Ovary (tissue), 7 donors: ENCODE measurements at regions not wholly inside any gene's neighbourhood (a gene's known extent, or its start where the extent isn't known, plus 50 kb on each side); places are given as distances from the start of the nearest gene placed in this dataset.

ENCODE experiments used
- DNase-seq, 5 donors: peaks; one replicate each; pipeline ENCODE4 v3.0.0-alpha.2; 2019 to 2020
- H3K27ac ChIP-seq, 2 donors: fragments of 200-600 bp; one replicate each; pipeline versions ENCODE4 v1.5.1 to v1.8.0; 2019 to 2022
- H3K27me3 ChIP-seq: fragments of 200-600 bp; one replicate; pipeline ENCODE4 v1.8.0; 2022
- H3K36me3 ChIP-seq: fragments of 200-600 bp; sonication (generic); one replicate; pipeline ENCODE4 v1.5.1; 2019
- H3K4me1 ChIP-seq: one replicate; pipeline ENCODE4 v1.8.1; 2013; ENCODE audit warnings: mild to moderate bottlenecking, moderate library complexity; ENCODE audit not compliant: insufficient read depth
- H3K4me3 ChIP-seq: fragments of 200-600 bp; sonication (generic); one replicate; pipeline ENCODE4 v1.5.1; 2017
- H3K9me3 ChIP-seq, 2 donors: fragments of 200-600 bp in 1 of 2; sonication (generic) in 1 of 2; one replicate each; pipeline versions ENCODE4 v1.5.1 to v1.8.1; 2013 to 2019; ENCODE audit warnings: mild to moderate bottlenecking in 1 of 2, moderate library complexity in 1 of 2
- CTCF ChIP-seq, 3 donors: fragments of 450-650 bp in 2 of 3; fragments of 200-600 bp in 1 of 3; IDR thresholded peaks; one replicate each; pipeline versions ENCODE4 v1.5.1 to v1.8.0; 2016 to 2022; ENCODE audit warnings: antibody characterized with exemption in 3 of 3, mild to moderate bottlenecking in 1 of 3
- EP300 ChIP-seq: sonication (generic); formaldehyde crosslinking; IDR thresholded peaks from one replicate; pipeline ENCODE4 v1.6.1; 2017; ENCODE audit warnings: antibody characterized with exemption
- POLR2A ChIP-seq: fragments of 450-650 bp; IDR thresholded peaks from one replicate; pipeline ENCODE4 v1.6.1; 2017; ENCODE audit warnings: antibody characterized with exemption, mild to moderate bottlenecking, moderate library complexity
- WGBS, 3 donors: extraction: QIAGEN DNeasy Blood & Tissue Kit in 1 of 3; methylation state at CpG; one replicate each; pipeline versions ENCODE4 v1.1.5 to v1.1.7; 2013 to 2017; 5-methylcytosine and 5-hydroxymethylcytosine counted together
- intact Hi-C, 4 donors: fragments of 100-400 bp; cut with DNase I; formaldehyde crosslinking; loops; one replicate each; pipeline versions ENCODE4 v1.11.0 to v1.15.1; 2022 to 2023
- donor health status: DM: no; HTN: no; CAD: no; lungs with moderate emphysema.
- donor health status: DM: no; HTN: no; CAD: no.
- donor health status: Bipolar disorder and iron deficiency.
- donor health status: DM: no; HTN: no; CAD: no.
- donor health status: DM: yes; HTN: yes; CAD: no.

- Histone ChIP-seq H3K27ac (no peak overlapping the region), H3K27me3 (no peaks in the 10 kb centered on the region), H3K4me1 (no peaks in the 10 kb centered on the region), H3K9me3 (no peaks in the 10 kb centered on the region), H3K4me3 (no peak overlapping the region), H3K36me3 (no peaks in the 10 kb centered on the region)
- no peak for TF ChIP-seq POLR2A
- TF ChIP-seq CTCF (IDR thresholded peaks at IDR 0.05) = no peak
- no peak for TF ChIP-seq EP300
- intact Hi-C loops = no loop called here
- WGBS, 3 donors = 53 to 69% (median 65%) methylated on average over 3 of the region's 3 CpGs
- no peak for DNase-seq
Observed at GRCh38 chr2:191754103-191754502, 76.2 kb downstream of the NABP1 start.

DNA sequence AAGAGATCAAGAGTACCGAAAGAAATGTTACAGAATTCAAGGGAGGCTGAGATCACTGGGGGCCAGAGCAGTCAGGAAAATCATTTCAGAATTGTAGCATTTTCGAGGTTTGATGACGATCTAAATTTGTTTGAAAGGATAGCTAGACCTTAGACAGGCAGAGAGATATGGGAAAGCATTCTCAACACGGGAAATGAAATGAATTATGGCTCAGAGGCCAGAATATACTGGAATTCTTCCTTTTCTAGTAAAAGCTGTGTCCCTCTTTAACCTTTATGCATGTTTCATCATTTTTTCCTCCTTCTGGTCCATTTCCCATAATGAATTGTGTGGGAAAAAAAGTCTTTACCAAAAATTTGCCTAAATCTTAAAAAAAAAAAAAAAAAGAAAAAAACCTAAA, 78.8 kb downstream of the NABP1 start:
- Histone ChIP-seq H3K4me3 (no peak overlapping the region), H3K4me1 (no peaks in the 10 kb centered on the region), H3K27me3 (no peaks in the 10 kb centered on the region), H3K27ac (no peak overlapping the region), H3K36me3 (no peaks in the 10 kb centered on the region), H3K9me3 (no peaks in the 10 kb centered on the region)
- 34 to 46% (median 43%) methylated on average over 4 of the region's 4 CpGs for WGBS, 3 donors
- intact Hi-C loops = no loop called here
- DNase-seq = no peak
- TF ChIP-seq EP300 (no peak), CTCF (IDR thresholded peaks at IDR 0.05) (no peak), POLR2A (no peak)

DNA sequence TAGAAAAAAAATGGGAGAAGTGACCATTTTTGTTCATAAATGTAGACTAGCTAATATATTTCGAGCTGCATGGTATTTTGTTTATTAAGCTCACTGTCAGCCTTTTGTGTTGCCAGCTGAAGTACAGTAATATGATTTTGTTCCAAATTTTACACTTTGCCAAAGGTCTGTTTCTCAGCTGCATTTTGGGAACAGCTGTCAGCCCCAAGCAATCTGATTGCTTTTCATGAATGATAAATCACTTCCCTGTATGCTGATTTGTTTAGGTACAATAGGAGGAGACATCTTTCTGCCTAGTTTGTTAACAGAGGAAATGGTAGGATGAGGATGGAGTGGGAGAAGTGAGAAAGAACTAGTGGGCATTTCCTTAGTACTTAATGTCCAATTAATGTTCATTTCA, 79.3 kb downstream of the NABP1 start:
- no peak for TF ChIP-seq CTCF (IDR thresholded peaks at IDR 0.05)
- TF ChIP-seq POLR2A = no peak
- TF ChIP-seq EP300 = no peak
- Histone ChIP-seq H3K9me3 (no peaks in the 10 kb centered on the region), H3K27me3 (no peaks in the 10 kb centered on the region), H3K36me3 (no peaks in the 10 kb centered on the region), H3K4me1 (no peaks in the 10 kb centered on the region), H3K4me3 (no peak overlapping the region), H3K27ac (no peak overlapping the region)
- 45 to 46% (median 45%) methylated on average over 1 of the region's 1 CpG for WGBS, 3 donors
- DNase-seq = no peak
- intact Hi-C loops = no loop called here

DNA sequence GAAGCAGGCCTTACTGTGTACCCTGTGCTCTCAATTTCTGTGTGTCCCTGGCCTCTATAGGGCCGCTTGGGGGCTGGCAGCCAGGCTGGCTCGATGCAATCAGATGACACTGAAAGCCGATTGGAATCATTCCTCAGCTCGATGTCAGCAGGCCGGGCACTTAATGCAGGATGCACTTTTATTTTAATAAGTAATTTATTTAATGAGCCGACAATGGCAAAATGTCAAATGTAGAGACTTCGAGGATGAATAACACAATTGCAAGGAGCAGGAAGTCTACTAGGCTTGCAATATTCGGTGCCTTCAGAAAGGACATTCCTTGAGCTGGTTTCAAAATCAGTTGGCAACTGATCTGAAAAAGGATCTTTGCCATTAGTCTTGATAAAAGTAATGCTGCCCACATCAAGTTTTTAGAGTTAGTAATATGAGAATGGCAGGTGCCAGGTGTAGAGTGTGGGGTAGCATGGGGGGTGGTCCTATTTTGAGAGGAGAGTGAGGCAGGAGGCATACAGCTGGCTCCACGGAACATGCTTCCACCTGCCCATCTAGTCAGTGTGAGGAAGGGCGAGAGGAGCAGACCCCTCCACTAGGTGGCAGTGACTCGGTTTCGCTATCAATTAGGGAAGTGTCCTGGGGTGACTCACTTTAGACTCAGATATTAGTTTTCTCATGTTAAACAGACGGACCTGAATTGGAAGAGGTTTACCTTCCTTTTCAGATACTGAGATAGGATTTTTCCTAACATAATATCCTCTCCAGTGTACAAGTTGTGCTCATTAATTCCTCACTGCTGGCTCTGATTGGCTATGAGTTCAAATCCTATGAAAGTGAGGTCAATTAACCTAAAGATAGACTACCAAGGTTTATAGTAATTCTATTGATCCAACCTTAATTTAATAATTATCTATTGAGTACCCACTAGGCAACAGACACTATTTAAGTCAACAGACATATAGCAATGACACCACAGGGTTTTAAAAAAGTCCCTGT, 80.9 kb downstream of the NABP1 start:
- TF ChIP-seq POLR2A (no peak), EP300 (no peak), CTCF (IDR thresholded peaks at IDR 0.05) (no peak)

More for the DNA sequence above, 80.9 kb downstream of the NABP1 start:
- WGBS, 3 donors = 73 to 81% (median 76%) methylated on average over 13 of the region's 13 CpGs
- intact Hi-C loops = no loop called here
- peak in 1 of 5 donors; percentile 16 for DNase-seq
- no peaks in the 10 kb centered on the region for H3K27me3 ChIP-seq
- H3K36me3 ChIP-seq = no peaks in the 10 kb centered on the region
- no peak overlapping the region for H3K27ac ChIP-seq
- no peaks in the 10 kb centered on the region for H3K4me1 ChIP-seq
- H3K9me3 ChIP-seq = no peaks in the 10 kb centered on the region
- no peak overlapping the region for H3K4me3 ChIP-seq
